GM12878 (cell line): ENCODE measurements at regions not wholly inside any gene's neighbourhood (a gene's known extent, or its start where the extent isn't known, plus 50 kb on each side); places are given as distances from the start of the nearest gene placed in this dataset.

Source experiments
- CHD1 ChIP-seq: IDR thresholded peaks from 2 replicates; pipeline ENCODE4 v1.6.1; 2012; ENCODE audit warnings: low read depth, low read length, improper control_type of control experiment
- EP300 ChIP-seq, 2 experiments: fragments of 150-350 bp in 1 of 2; IDR thresholded peaks; 2 replicates each; pipeline ENCODE4 v1.6.1; 2011 to 2012; ENCODE audit warnings: low read depth in 2 of 2, low read length in 2 of 2, borderline replicate concordance in 1 of 2, improper control_type of control experiment in 1 of 2, inconsistent platforms in 1 of 2; ENCODE audit not compliant: control insufficient read depth in 1 of 2
- EZH2 ChIP-seq: IDR thresholded peaks from 2 replicates; pipeline ENCODE4 v1.6.1; 2012; ENCODE audit warnings: low read depth, mild to moderate bottlenecking, control low read depth, inconsistent platforms, low read length, borderline replicate concordance; ENCODE audit not compliant: control insufficient read depth
- GABPA ChIP-seq: IDR thresholded peaks from 2 replicates; pipeline ENCODE4 v1.6.1; 2014; ENCODE audit warnings: antibody characterized with exemption, low read depth, mild to moderate bottlenecking, inconsistent platforms
- HDGF ChIP-seq: fragments of 450-650 bp; IDR thresholded peaks from 2 replicates; pipeline ENCODE4 v1.6.1; 2016; ENCODE audit warnings: antibody characterized with exemption
- REST ChIP-seq: IDR thresholded peaks from 2 replicates; pipeline ENCODE4 v1.6.1; 2012; ENCODE audit warnings: mild to moderate bottlenecking, low read depth, low read length
- ZBTB33 ChIP-seq: fragments of 450-650 bp; IDR thresholded peaks from 2 replicates; pipeline ENCODE4 v1.6.1; 2017; ENCODE audit warnings: mild to moderate bottlenecking
- TF ChIP-seq, protein P1 (sequence below): fragments of 450-650 bp; IDR thresholded peaks from 2 replicates; pipeline ENCODE4 v1.6.1; 2016; ENCODE audit warnings: mild to moderate bottlenecking, moderate library complexity, borderline replicate concordance
- TF ChIP-seq, protein P2 (sequence below), 3 experiments: IDR thresholded peaks in 2 of 3; conservative IDR thresholded peaks in 1 of 3; 2 replicates each; pipeline ENCODE4 v1.5.1; 2011; ENCODE audit warnings: low read depth in 3 of 3, low read length in 3 of 3, mild to moderate bottlenecking in 3 of 3, control low read depth in 2 of 3, moderate library complexity in 2 of 3, inconsistent platforms in 1 of 3, mixed read lengths in 1 of 3; ENCODE audit not compliant: control insufficient read depth in 2 of 3, insufficient read depth in 1 of 3; ENCODE audit errors: extremely low read depth in 1 of 3

GRCh38 chr12:74293689-74294131 is 243.9 kb upstream of the ATXN7L3B start:
- TF ChIP-seq, protein P1, sequence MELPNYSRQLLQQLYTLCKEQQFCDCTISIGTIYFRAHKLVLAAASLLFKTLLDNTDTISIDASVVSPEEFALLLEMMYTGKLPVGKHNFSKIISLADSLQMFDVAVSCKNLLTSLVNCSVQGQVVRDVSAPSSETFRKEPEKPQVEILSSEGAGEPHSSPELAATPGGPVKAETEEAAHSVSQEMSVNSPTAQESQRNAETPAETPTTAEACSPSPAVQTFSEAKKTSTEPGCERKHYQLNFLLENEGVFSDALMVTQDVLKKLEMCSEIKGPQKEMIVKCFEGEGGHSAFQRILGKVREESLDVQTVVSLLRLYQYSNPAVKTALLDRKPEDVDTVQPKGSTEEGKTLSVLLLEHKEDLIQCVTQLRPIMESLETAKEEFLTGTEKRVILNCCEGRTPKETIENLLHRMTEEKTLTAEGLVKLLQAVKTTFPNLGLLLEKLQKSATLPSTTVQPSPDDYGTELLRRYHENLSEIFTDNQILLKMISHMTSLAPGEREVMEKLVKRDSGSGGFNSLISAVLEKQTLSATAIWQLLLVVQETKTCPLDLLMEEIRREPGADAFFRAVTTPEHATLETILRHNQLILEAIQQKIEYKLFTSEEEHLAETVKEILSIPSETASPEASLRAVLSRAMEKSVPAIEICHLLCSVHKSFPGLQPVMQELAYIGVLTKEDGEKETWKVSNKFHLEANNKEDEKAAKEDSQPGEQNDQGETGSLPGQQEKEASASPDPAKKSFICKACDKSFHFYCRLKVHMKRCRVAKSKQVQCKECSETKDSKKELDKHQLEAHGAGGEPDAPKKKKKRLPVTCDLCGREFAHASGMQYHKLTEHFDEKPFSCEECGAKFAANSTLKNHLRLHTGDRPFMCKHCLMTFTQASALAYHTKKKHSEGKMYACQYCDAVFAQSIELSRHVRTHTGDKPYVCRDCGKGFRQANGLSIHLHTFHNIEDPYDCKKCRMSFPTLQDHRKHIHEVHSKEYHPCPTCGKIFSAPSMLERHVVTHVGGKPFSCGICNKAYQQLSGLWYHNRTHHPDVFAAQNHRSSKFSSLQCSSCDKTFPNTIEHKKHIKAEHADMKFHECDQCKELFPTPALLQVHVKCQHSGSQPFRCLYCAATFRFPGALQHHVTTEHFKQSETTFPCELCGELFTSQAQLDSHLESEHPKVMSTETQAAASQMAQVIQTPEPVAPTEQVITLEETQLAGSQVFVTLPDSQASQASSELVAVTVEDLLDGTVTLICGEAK = no peak
- TF ChIP-seq, protein P2, sequence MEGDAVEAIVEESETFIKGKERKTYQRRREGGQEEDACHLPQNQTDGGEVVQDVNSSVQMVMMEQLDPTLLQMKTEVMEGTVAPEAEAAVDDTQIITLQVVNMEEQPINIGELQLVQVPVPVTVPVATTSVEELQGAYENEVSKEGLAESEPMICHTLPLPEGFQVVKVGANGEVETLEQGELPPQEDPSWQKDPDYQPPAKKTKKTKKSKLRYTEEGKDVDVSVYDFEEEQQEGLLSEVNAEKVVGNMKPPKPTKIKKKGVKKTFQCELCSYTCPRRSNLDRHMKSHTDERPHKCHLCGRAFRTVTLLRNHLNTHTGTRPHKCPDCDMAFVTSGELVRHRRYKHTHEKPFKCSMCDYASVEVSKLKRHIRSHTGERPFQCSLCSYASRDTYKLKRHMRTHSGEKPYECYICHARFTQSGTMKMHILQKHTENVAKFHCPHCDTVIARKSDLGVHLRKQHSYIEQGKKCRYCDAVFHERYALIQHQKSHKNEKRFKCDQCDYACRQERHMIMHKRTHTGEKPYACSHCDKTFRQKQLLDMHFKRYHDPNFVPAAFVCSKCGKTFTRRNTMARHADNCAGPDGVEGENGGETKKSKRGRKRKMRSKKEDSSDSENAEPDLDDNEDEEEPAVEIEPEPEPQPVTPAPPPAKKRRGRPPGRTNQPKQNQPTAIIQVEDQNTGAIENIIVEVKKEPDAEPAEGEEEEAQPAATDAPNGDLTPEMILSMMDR (IDR thresholded peaks at IDR 0.05 in 2 of 3, conservative IDR thresholded peaks at IDR 0.05 in 1 of 3; ENCODE audit: control insufficient read depth in 2 of 3, extremely low read depth in 1 of 3, insufficient read depth in 1 of 3, low read depth in 3 of 3, low read length in 3 of 3) = no peak
- TF ChIP-seq GABPA = no peak
- TF ChIP-seq EZH2 = no peak
- TF ChIP-seq REST = no peak
- TF ChIP-seq ZBTB33 = no peak
- TF ChIP-seq HDGF = no peak
- no peak for TF ChIP-seq CHD1
- no peak for TF ChIP-seq EP300 (IDR thresholded peaks at IDR 0.05; ENCODE audit: borderline replicate concordance in 1 of 2, control insufficient read depth in 1 of 2, low read depth in 2 of 2, low read length in 2 of 2)
